NCI-H1105 treated with DMSO at 0.1 percent for 48 hours (cell line): ENCODE measurements at regions not wholly inside any gene's neighbourhood (a gene's known extent, or its start where the extent isn't known, plus 50 kb on each side); places are given as distances from the start of the nearest gene placed in this dataset.
"Not testable (repeated sequence)": the region's sequence is repeated elsewhere in the genome, so short reads cannot be mapped to it uniquely, and the experiment has no call there.

ENCODE experiments used
- DNase-seq: peaks from one replicate; lab custom pipeline; 2025; lab: John Stamatoyannopoulos, UW

- DNase-seq = not testable (repeated sequence)
Measured at GRCh38 chr15:22519213-22519612, 60.5 kb downstream of the GOLGA6L22 start.

GRCh38 chr15:22526537-22526936, 67.8 kb downstream of the GOLGA6L22 start:
- DNase-seq = not testable (repeated sequence)

- not testable (repeated sequence) for DNase-seq
Measured at GRCh38 chr15:22527016-22527415, 68.3 kb downstream of the GOLGA6L22 start.

- not testable (repeated sequence) for DNase-seq
Measured at GRCh38 chr15:22529200-22529599, 70.5 kb downstream of the GOLGA6L22 start.

GRCh38 chr15:22559701-22560100, 101.0 kb downstream of the GOLGA6L22 start:
- DNase-seq = not testable (repeated sequence)

GRCh38 chr15:22561716-22562115, 103.0 kb downstream of the GOLGA6L22 start:
- DNase-seq = not testable (repeated sequence)

- not testable (repeated sequence) for DNase-seq
Measured at GRCh38 chr15:22566510-22566909, 107.8 kb downstream of the GOLGA6L22 start.

GRCh38 chr15:22569486-22569885, 110.8 kb downstream of the GOLGA6L22 start:
- not testable (repeated sequence) for DNase-seq

GRCh38 chr15:22572152-22572735, 113.5 kb downstream of the GOLGA6L22 start:
- not testable (repeated sequence) for DNase-seq

GRCh38 chr15:22572792-22573191, 114.1 kb downstream of the GOLGA6L22 start:
- not testable (repeated sequence) for DNase-seq

- DNase-seq = not testable (repeated sequence)
Measured at GRCh38 chr15:22577828-22578227, 119.1 kb downstream of the GOLGA6L22 start.

- DNase-seq = not testable (repeated sequence)
Measured at GRCh38 chr15:22579213-22579612, 120.5 kb downstream of the GOLGA6L22 start.

- not testable (repeated sequence) for DNase-seq
Measured at GRCh38 chr15:22587391-22587790, 128.7 kb downstream of the GOLGA6L22 start.

GRCh38 chr15:22598552-22598951, 139.8 kb downstream of the GOLGA6L22 start:
- not testable (repeated sequence) for DNase-seq

- DNase-seq = not testable (repeated sequence)
Measured at GRCh38 chr15:22599526-22600320, 141.0 kb downstream of the GOLGA6L22 start.

GRCh38 chr15:22616976-22617375, 158.3 kb downstream of the GOLGA6L22 start:
- not testable (repeated sequence) for DNase-seq

GRCh38 chr15:22631789-22632188, 154.7 kb upstream of the NIPA1 start:
- not testable (repeated sequence) for DNase-seq

- not testable (repeated sequence) for DNase-seq
Measured at GRCh38 chr15:22639983-22640382, 146.5 kb upstream of the NIPA1 start.

GRCh38 chr15:22649458-22649857, 137.0 kb upstream of the NIPA1 start:
- not testable (repeated sequence) for DNase-seq

GRCh38 chr15:22651179-22651578, 135.3 kb upstream of the NIPA1 start:
- not testable (repeated sequence) for DNase-seq

GRCh38 chr15:22664294-22665058, 122.0 kb upstream of the NIPA1 start:
- DNase-seq = not testable (repeated sequence)

GRCh38 chr15:22665059-22665702, 121.3 kb upstream of the NIPA1 start:
- DNase-seq = not testable (repeated sequence)
